HEK293T (cell line): ENCODE measurements at regions not wholly inside any gene's neighbourhood (a gene's known extent, or its start where the extent isn't known, plus 50 kb on each side); places are given as distances from the start of the nearest gene placed in this dataset.

Source experiments
- ARNT ChIP-seq: fragments of 450-650 bp; IDR thresholded peaks from 2 replicates; pipeline ENCODE4 v1.6.1; 2017; ENCODE audit warnings: mild to moderate bottlenecking
- BHLHE40 ChIP-seq: fragments of 450-650 bp; IDR thresholded peaks from 2 replicates; pipeline ENCODE4 v1.6.1; 2016; ENCODE audit warnings: mild to moderate bottlenecking, moderate library complexity, borderline replicate concordance
- ELF4 ChIP-seq: fragments of 450-650 bp; IDR thresholded peaks from 2 replicates; pipeline ENCODE4 v1.6.1; 2017; ENCODE audit warnings: antibody characterized with exemption
- FOXA1 ChIP-seq: fragments of 450-650 bp; IDR thresholded peaks from 2 replicates; pipeline ENCODE4 v1.6.1; 2016; ENCODE audit warnings: mild to moderate bottlenecking
- NFRKB ChIP-seq: fragments of 450-650 bp; IDR thresholded peaks from 2 replicates; pipeline ENCODE4 v1.6.1; 2016; ENCODE audit warnings: mild to moderate bottlenecking, moderate library complexity
- SP1 ChIP-seq: fragments of 450-650 bp; IDR thresholded peaks from 2 replicates; pipeline ENCODE4 v1.6.1; 2017
- SUZ12 ChIP-seq: fragments of 450-650 bp; IDR thresholded peaks from 2 replicates; pipeline ENCODE4 v1.6.1; 2016; ENCODE audit warnings: mild to moderate bottlenecking
- TARDBP ChIP-seq: fragments of 450-650 bp; IDR thresholded peaks from 2 replicates; pipeline ENCODE4 v1.6.1; 2016

DNA sequence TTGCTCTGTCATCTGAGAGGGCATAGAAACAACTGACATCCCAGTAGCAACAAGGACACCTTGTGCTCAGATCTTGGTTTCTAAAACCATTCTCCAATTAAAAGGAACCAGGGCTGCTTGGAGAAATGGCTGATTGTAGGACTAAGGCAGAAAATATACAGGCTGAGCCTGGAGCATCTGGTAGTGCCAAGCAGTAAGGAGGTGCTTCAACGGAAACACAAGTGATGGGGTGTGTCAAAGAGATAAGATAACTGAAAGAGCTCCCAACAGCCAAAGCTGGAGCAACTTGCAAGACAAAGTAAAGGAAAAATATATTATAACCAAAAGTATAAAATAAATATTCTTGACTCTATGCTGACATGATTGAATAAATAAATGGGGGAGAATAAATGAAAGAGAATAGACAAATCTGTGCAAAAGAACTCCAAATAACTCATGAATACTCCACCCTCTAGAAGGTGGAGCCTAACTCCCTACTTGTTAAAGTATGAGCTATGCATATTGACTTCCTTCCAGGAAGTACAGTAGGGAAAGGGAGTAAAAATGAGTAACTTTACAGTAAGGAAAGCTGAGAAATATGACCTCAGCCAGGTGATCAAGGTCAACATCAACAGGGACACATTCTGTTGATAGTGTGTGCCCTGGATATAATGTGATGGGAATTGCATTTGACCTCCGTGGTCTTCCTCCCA lies 162.4 kb downstream of the NOC3L start:
- TF ChIP-seq ARNT (no peak), ELF4 (no peak), SUZ12 (no peak), FOXA1 (no peak), SP1 (no peak), BHLHE40 (no peak), NFRKB (no peak), TARDBP (no peak)
